ENCODE measurements at regions not wholly inside any gene's neighbourhood (a gene's known extent, or its start where the extent isn't known, plus 50 kb on each side); places are given as distances from the start of the nearest gene placed in this dataset.

- no peaks in the 10 kb centered on the region for H3K4me1 ChIP-seq (ENCODE audit: insufficient read depth, low read length)
- TF ChIP-seq EZH2 (IDR thresholded peaks at IDR 0.05; ENCODE audit: borderline replicate concordance, low read depth, low read length, severe bottlenecking), result no peak
- no peak for TF ChIP-seq CTCF (IDR thresholded peaks at IDR 0.05; ENCODE audit: borderline replicate concordance, extremely low read depth, low read length, poor library complexity, severe bottlenecking)
- no peak overlapping the region for H3K27ac ChIP-seq (ENCODE audit: low read length)
- H3K27me3 ChIP-seq (ENCODE audit: insufficient read depth, low read length, poor library complexity), result no peaks in the 10 kb centered on the region
- DNase-seq, result no peak
- H3K9ac ChIP-seq (ENCODE audit: low read depth, low read length), result no peak overlapping the region
- no peaks in the 10 kb centered on the region for H3K36me3 ChIP-seq (ENCODE audit: insufficient read depth, low read length)
- no peaks in the 10 kb centered on the region for H3K79me2 ChIP-seq (ENCODE audit: insufficient read depth, low read length)
- no peak overlapping the region for H2AFZ ChIP-seq (ENCODE audit: low read depth, low read length)
- no peak overlapping the region for H3K4me2 ChIP-seq (ENCODE audit: insufficient read depth, low read length)
- no peaks in the 10 kb centered on the region for H3K9me3 ChIP-seq (ENCODE audit: insufficient read depth, low read length, severe bottlenecking)
- ATAC-seq (ENCODE audit: insufficient read depth, low read depth), result no peak
- H3K4me3 ChIP-seq (ENCODE audit: low read depth in 1 of 2, low read length in 2 of 2), result no peak overlapping the region
- H4K20me1 ChIP-seq (ENCODE audit: insufficient read depth, low read length), result no peaks in the 10 kb centered on the region
Observed at GRCh38 chr2:14454202-14454601, 178.3 kb upstream of the LRATD1 start.

- H3K4me3 ChIP-seq (ENCODE audit: low read depth in 1 of 2, low read length in 2 of 2), result no peak overlapping the region
- no peak overlapping the region for H2AFZ ChIP-seq (ENCODE audit: low read depth, low read length)
- no peak overlapping the region for H3K9ac ChIP-seq (ENCODE audit: low read depth, low read length)
- DNase-seq (no peak), ATAC-seq (ENCODE audit: insufficient read depth, low read depth) (no peak)
- H3K36me3 ChIP-seq (ENCODE audit: insufficient read depth, low read length), result no peaks in the 10 kb centered on the region
- H3K9me3 ChIP-seq (ENCODE audit: insufficient read depth, low read length, severe bottlenecking), result no peaks in the 10 kb centered on the region
- TF ChIP-seq CTCF (IDR thresholded peaks at IDR 0.05; ENCODE audit: borderline replicate concordance, extremely low read depth, low read length, poor library complexity, severe bottlenecking) (no peak), EZH2 (IDR thresholded peaks at IDR 0.05; ENCODE audit: borderline replicate concordance, low read depth, low read length, severe bottlenecking) (no peak)
- no peaks in the 10 kb centered on the region for H3K79me2 ChIP-seq (ENCODE audit: insufficient read depth, low read length)
- no peaks in the 10 kb centered on the region for H3K27me3 ChIP-seq (ENCODE audit: insufficient read depth, low read length, poor library complexity)
- H4K20me1 ChIP-seq (ENCODE audit: insufficient read depth, low read length), result no peaks in the 10 kb centered on the region
- H3K4me2 ChIP-seq (ENCODE audit: insufficient read depth, low read length), result no peak overlapping the region
- H3K27ac ChIP-seq (ENCODE audit: low read length), result no peak overlapping the region
- no peaks in the 10 kb centered on the region for H3K4me1 ChIP-seq (ENCODE audit: insufficient read depth, low read length)
Observed at GRCh38 chr2:14459786-14460325, 172.7 kb upstream of the LRATD1 start.

- Histone ChIP-seq H3K79me2 (ENCODE audit: insufficient read depth, low read length) (no peaks in the 10 kb centered on the region), H3K36me3 (ENCODE audit: insufficient read depth, low read length) (no peaks in the 10 kb centered on the region), H2AFZ (ENCODE audit: low read depth, low read length) (no peak overlapping the region), H3K9me3 (ENCODE audit: insufficient read depth, low read length, severe bottlenecking) (no peaks in the 10 kb centered on the region), H3K27ac (ENCODE audit: low read length) (no peak overlapping the region), H3K27me3 (ENCODE audit: insufficient read depth, low read length, poor library complexity) (no peaks in the 10 kb centered on the region), H3K4me3 (ENCODE audit: low read depth in 1 of 2, low read length in 2 of 2) (no peak overlapping the region), H3K4me2 (ENCODE audit: insufficient read depth, low read length) (no peak overlapping the region), H3K9ac (ENCODE audit: low read depth, low read length) (no peak overlapping the region), H4K20me1 (ENCODE audit: insufficient read depth, low read length) (no peaks in the 10 kb centered on the region), H3K4me1 (ENCODE audit: insufficient read depth, low read length) (no peaks in the 10 kb centered on the region)
- DNase-seq (no peak), ATAC-seq (ENCODE audit: insufficient read depth, low read depth) (no peak)
- TF ChIP-seq EZH2 (IDR thresholded peaks at IDR 0.05; ENCODE audit: borderline replicate concordance, low read depth, low read length, severe bottlenecking) (no peak), CTCF (IDR thresholded peaks at IDR 0.05; ENCODE audit: borderline replicate concordance, extremely low read depth, low read length, poor library complexity, severe bottlenecking) (no peak)
Observed at GRCh38 chr2:14475994-14476393, 156.5 kb upstream of the LRATD1 start.

GRCh38 chr2:14479486-14479885 is 153.0 kb upstream of the LRATD1 start:
- no peaks in the 10 kb centered on the region for H3K4me1 ChIP-seq (ENCODE audit: insufficient read depth, low read length)
- H3K36me3 ChIP-seq (ENCODE audit: insufficient read depth, low read length), result no peaks in the 10 kb centered on the region
- no peaks in the 10 kb centered on the region for H4K20me1 ChIP-seq (ENCODE audit: insufficient read depth, low read length)
- H3K4me3 ChIP-seq (ENCODE audit: low read depth in 1 of 2, low read length in 2 of 2), result no peak overlapping the region
- H3K4me2 ChIP-seq (ENCODE audit: insufficient read depth, low read length), result no peak overlapping the region
- H3K27ac ChIP-seq (ENCODE audit: low read length), result no peak overlapping the region
- ATAC-seq (ENCODE audit: insufficient read depth, low read depth) (no peak), DNase-seq (no peak)
- no peaks in the 10 kb centered on the region for H3K79me2 ChIP-seq (ENCODE audit: insufficient read depth, low read length)
- H2AFZ ChIP-seq (ENCODE audit: low read depth, low read length), result no peak overlapping the region
- no peak overlapping the region for H3K9ac ChIP-seq (ENCODE audit: low read depth, low read length)
- no peaks in the 10 kb centered on the region for H3K27me3 ChIP-seq (ENCODE audit: insufficient read depth, low read length, poor library complexity)
- no peaks in the 10 kb centered on the region for H3K9me3 ChIP-seq (ENCODE audit: insufficient read depth, low read length, severe bottlenecking)
- TF ChIP-seq CTCF (IDR thresholded peaks at IDR 0.05; ENCODE audit: borderline replicate concordance, extremely low read depth, low read length, poor library complexity, severe bottlenecking) (no peak), EZH2 (IDR thresholded peaks at IDR 0.05; ENCODE audit: borderline replicate concordance, low read depth, low read length, severe bottlenecking) (no peak)
